H9 (cell line): ENCODE measurements at regions not wholly inside any gene's neighbourhood (a gene's known extent, or its start where the extent isn't known, plus 50 kb on each side); places are given as distances from the start of the nearest gene placed in this dataset.

Experiments
- DNase-seq: peaks from one replicate; pipeline ENCODE4 v3.0.0-alpha.2; 2017
- H2AFZ ChIP-seq: one replicate; pipeline ENCODE4 v1.6.1; 2013; ENCODE audit warnings: mild to moderate bottlenecking, low read length, control low read depth, moderate library complexity
- H2AK5ac ChIP-seq: 2 replicates; pipeline ENCODE4 v1.6.1; 2013; ENCODE audit warnings: low read length, control low read depth, mixed read lengths; ENCODE audit not compliant: insufficient read length
- H2BK120ac ChIP-seq: one replicate; pipeline ENCODE4 v1.6.1; 2013; ENCODE audit warnings: low read depth, mild to moderate bottlenecking, low read length, control low read depth, inconsistent platforms; ENCODE audit not compliant: poor library complexity, severe bottlenecking
- H2BK12ac ChIP-seq: 2 replicates; pipeline ENCODE4 v1.6.1; 2013; ENCODE audit warnings: low read length, control low read depth, mixed read lengths, low read depth; ENCODE audit not compliant: insufficient read length
- H2BK15ac ChIP-seq: 2 replicates; pipeline ENCODE4 v1.6.1; 2013; ENCODE audit warnings: low read depth, low read length, control low read depth
- H2BK20ac ChIP-seq: one replicate; pipeline ENCODE4 v1.6.1; 2013; ENCODE audit warnings: low read depth, mild to moderate bottlenecking, low read length, control low read depth, inconsistent platforms; ENCODE audit not compliant: poor library complexity, severe bottlenecking
- H2BK5ac ChIP-seq: 2 replicates; pipeline ENCODE4 v1.6.1; 2013; ENCODE audit warnings: low read length, control low read depth, mixed read lengths; ENCODE audit not compliant: insufficient read length
- H3K14ac ChIP-seq: 2 replicates; pipeline ENCODE4 v1.6.1; 2013; ENCODE audit warnings: low read length, control low read depth; ENCODE audit not compliant: insufficient read depth
- H3K18ac ChIP-seq: 2 replicates; pipeline ENCODE4 v1.6.1; 2013; ENCODE audit warnings: low read depth, mild to moderate bottlenecking, mixed read lengths, low read length, control low read depth; ENCODE audit not compliant: insufficient read length
- H3K23ac ChIP-seq: 2 replicates; pipeline ENCODE4 v1.6.1; 2013; ENCODE audit warnings: low read length, control low read depth, mixed read lengths, low read depth; ENCODE audit not compliant: insufficient read length
- H3K23me2 ChIP-seq: 2 replicates; pipeline ENCODE4 v1.6.1; 2013; ENCODE audit warnings: low read depth, mild to moderate bottlenecking, mixed read lengths, low read length, control low read depth; ENCODE audit not compliant: insufficient read length, poor library complexity, severe bottlenecking
- H3K27ac ChIP-seq: 2 replicates; pipeline ENCODE4 v1.5.1; 2013; ENCODE audit warnings: low read length, control low read depth, mixed read lengths, low read depth; ENCODE audit not compliant: insufficient read length
- H3K27me3 ChIP-seq: 2 replicates; pipeline ENCODE4 v1.6.1; 2013; ENCODE audit warnings: low read length, control low read depth, inconsistent platforms; ENCODE audit not compliant: insufficient read depth
- H3K4ac ChIP-seq: 2 replicates; pipeline ENCODE4 v1.6.1; 2013; ENCODE audit warnings: low read depth, mild to moderate bottlenecking, control low read depth, inconsistent platforms, low read length, moderate library complexity
- H3K4me1 ChIP-seq: 2 replicates; pipeline ENCODE4 v1.6.1; 2013; ENCODE audit warnings: low read length, control low read depth, inconsistent platforms; ENCODE audit not compliant: insufficient read depth
- H3K4me2 ChIP-seq: 2 replicates; pipeline ENCODE4 v1.6.1; 2013; ENCODE audit warnings: low read length, control low read depth, mixed read lengths; ENCODE audit not compliant: insufficient read length, insufficient read depth
- H3K56ac ChIP-seq: 2 replicates; pipeline ENCODE4 v1.6.1; 2013; ENCODE audit warnings: low read depth, mild to moderate bottlenecking, mixed read lengths, low read length, control low read depth; ENCODE audit not compliant: insufficient read length
- H3K79me1 ChIP-seq: 2 replicates; pipeline ENCODE4 v1.6.1; 2013; ENCODE audit warnings: low read depth, mild to moderate bottlenecking, moderate library complexity, low read length, control low read depth, inconsistent platforms; ENCODE audit not compliant: insufficient read depth, poor library complexity, severe bottlenecking
- H3K79me2 ChIP-seq: 2 replicates; pipeline ENCODE4 v1.6.1; 2013; ENCODE audit warnings: low read length, control low read depth, inconsistent platforms; ENCODE audit not compliant: insufficient read depth
- H3K9ac ChIP-seq: 2 replicates; pipeline ENCODE4 v1.6.1; 2013; ENCODE audit warnings: low read length, control low read depth, mixed read lengths; ENCODE audit not compliant: insufficient read length; ENCODE audit errors: extremely low read depth
- H3K9me3 ChIP-seq: one replicate; pipeline ENCODE4 v1.6.1; 2013; ENCODE audit warnings: low read depth, low read length, inconsistent platforms; ENCODE audit not compliant: control insufficient read depth
- H3T11ph ChIP-seq: one replicate; pipeline ENCODE4 v1.6.1; 2013; ENCODE audit warnings: mild to moderate bottlenecking, low read length, control low read depth, inconsistent platforms
- H4K20me1 ChIP-seq: one replicate; pipeline ENCODE4 v1.6.1; 2013; ENCODE audit not compliant: control insufficient read depth, insufficient read length, insufficient read depth
- H4K5ac ChIP-seq: 2 replicates; pipeline ENCODE4 v1.6.1; 2013; ENCODE audit warnings: low read depth, mild to moderate bottlenecking, mixed read lengths, low read length, control low read depth; ENCODE audit not compliant: insufficient read length
- H4K8ac ChIP-seq: replicated peaks from 2 replicates; pipeline ENCODE4 v1.6.1; 2013; ENCODE audit warnings: low read length, control low read depth, mixed read lengths, low read depth; ENCODE audit not compliant: insufficient read length
- H4K91ac ChIP-seq: 2 replicates; pipeline ENCODE4 v1.6.1; 2013; ENCODE audit warnings: low read depth, mild to moderate bottlenecking, moderate library complexity, mixed read lengths, low read length, control low read depth; ENCODE audit not compliant: insufficient read length
- H3K27ac Mint-ChIP-seq, 3 experiments: 2 replicates in 2 of 3; 3 replicates in 1 of 3; pipeline ENCODE4 v1.8.0; 2020 to 2021; ENCODE audit warnings: mixed read lengths in 3 of 3, mild to moderate bottlenecking in 1 of 3, moderate library complexity in 1 of 3
- H3K27me3 Mint-ChIP-seq: 2 replicates; pipeline ENCODE4 v1.8.0; 2021; ENCODE audit warnings: low read depth, mild to moderate bottlenecking, moderate library complexity, mixed read lengths
- H3K36me3 Mint-ChIP-seq, 3 experiments: 2 replicates in 2 of 3; 3 replicates in 1 of 3; pipeline ENCODE4 v1.8.0; 2020 to 2021; ENCODE audit warnings: low read depth in 3 of 3, mixed read lengths in 3 of 3; ENCODE audit not compliant: insufficient read depth in 1 of 3
- H3K4me1 Mint-ChIP-seq, 2 experiments: 2 replicates each; pipeline ENCODE4 v1.8.0; 2020; ENCODE audit warnings: mixed read lengths in 2 of 2
- H3K4me3 Mint-ChIP-seq, 2 experiments: 2 replicates in 1 of 2; 3 replicates in 1 of 2; pipeline ENCODE4 v1.8.0; 2020 to 2021; ENCODE audit warnings: mild to moderate bottlenecking in 2 of 2, mixed read lengths in 2 of 2, moderate library complexity in 1 of 2
- H3K9me3 Mint-ChIP-seq, 2 experiments: 2 replicates in 1 of 2; 3 replicates in 1 of 2; pipeline ENCODE4 v1.8.0; 2020; ENCODE audit warnings: mild to moderate bottlenecking in 2 of 2, mixed read lengths in 2 of 2, moderate library complexity in 1 of 2
- CTCF ChIP-seq: fragments of 200-600 bp; sonication (generic); conservative IDR thresholded peaks from 3 replicates; pipeline ENCODE4 v1.8.0; 2021; ENCODE audit warnings: antibody characterized with exemption, mild to moderate bottlenecking
- WGBS: extraction: QIAGEN DNeasy Blood & Tissue Kit; methylation state at CpG from one replicate; pipeline ENCODE4 v1.1.7; 2013; ENCODE audit warnings: missing lambda C conversion rate, low lambda C conversion rate, mixed read lengths; ENCODE audit not compliant: insufficient read length; ENCODE audit errors: extremely low coverage; 5-methylcytosine and 5-hydroxymethylcytosine counted together

- no peak overlapping the region for H3K27ac Mint-ChIP-seq
Measured at GRCh38 chr10:65742906-65743305, 1182.9 kb upstream of the LRRTM3 start.

More at GRCh38 chr10:65742906-65743305, 1182.9 kb upstream of the LRRTM3 start:
- H3K14ac ChIP-seq, result no peak overlapping the region
- no CpG with 5 or more reads among the region's 1 CpG for WGBS
- H4K5ac ChIP-seq, result no peak overlapping the region
- H3K4ac ChIP-seq, result no peak overlapping the region
- no peaks in the 10 kb centered on the region for H3K9me3 Mint-ChIP-seq
- no peak overlapping the region for H2BK12ac ChIP-seq
- no peak for TF ChIP-seq CTCF
- no peaks in the 10 kb centered on the region for H3K27me3 ChIP-seq
- no peak overlapping the region for H2BK5ac ChIP-seq
- no peaks in the 10 kb centered on the region for H3K4me1 Mint-ChIP-seq
- H3K4me2 ChIP-seq, result no peak overlapping the region
- H3K18ac ChIP-seq, result no peak overlapping the region
- no peak overlapping the region for H3K56ac ChIP-seq
- no peaks in the 10 kb centered on the region for H3K4me1 ChIP-seq
- no peaks in the 10 kb centered on the region for H3K9me3 ChIP-seq
- H4K20me1 ChIP-seq, result no peaks in the 10 kb centered on the region
- H3K23ac ChIP-seq, result no peak overlapping the region
- H3K36me3 Mint-ChIP-seq, result no peaks in the 10 kb centered on the region
- no peak overlapping the region for H4K91ac ChIP-seq
- no peak for DNase-seq
- H2AK5ac ChIP-seq, result no peak overlapping the region
- H2AFZ ChIP-seq, result no peak overlapping the region
- H3K79me1 ChIP-seq, result no peaks in the 10 kb centered on the region
- no peak overlapping the region for H2BK120ac ChIP-seq
- no peak overlapping the region for H2BK20ac ChIP-seq
- no peaks in the 10 kb centered on the region for H3K23me2 ChIP-seq
- no peak overlapping the region for H3T11ph ChIP-seq
- no peak overlapping the region for H2BK15ac ChIP-seq
- peak overlapping the region; percentile 23 for H3K9ac ChIP-seq
- no peak overlapping the region for H3K4me3 Mint-ChIP-seq
- H3K79me2 ChIP-seq, result no peaks in the 10 kb centered on the region
- no peak overlapping the region for H3K27ac ChIP-seq
- H4K8ac ChIP-seq, result no peak overlapping the region
- H3K27me3 Mint-ChIP-seq, result no peaks in the 10 kb centered on the region
